ENCODE measurements at regions not wholly inside any gene's neighbourhood (a gene's known extent, or its start where the extent isn't known, plus 50 kb on each side); places are given as distances from the start of the nearest gene placed in this dataset.

GRCh38 chr21:17044696-17045095 is 468.1 kb upstream of the CXADR start:
- Mint-ChIP-seq H3K4me3 (no peak overlapping the region), H3K36me3 (ENCODE audit: low read depth) (no peaks in the 10 kb centered on the region), H3K9me3 (peaks cover 27% of the 10 kb centered on the region), H3K4me1 (ENCODE audit: low read depth) (no peaks in the 10 kb centered on the region), H3K27ac (no peak overlapping the region), H3K27me3 (ENCODE audit: insufficient read depth) (no peaks in the 10 kb centered on the region)
- DNase-seq (ENCODE audit: low spot score): no peak
- intact Hi-C loops (cut with micrococcal nuclease): no loop called here

DNA sequence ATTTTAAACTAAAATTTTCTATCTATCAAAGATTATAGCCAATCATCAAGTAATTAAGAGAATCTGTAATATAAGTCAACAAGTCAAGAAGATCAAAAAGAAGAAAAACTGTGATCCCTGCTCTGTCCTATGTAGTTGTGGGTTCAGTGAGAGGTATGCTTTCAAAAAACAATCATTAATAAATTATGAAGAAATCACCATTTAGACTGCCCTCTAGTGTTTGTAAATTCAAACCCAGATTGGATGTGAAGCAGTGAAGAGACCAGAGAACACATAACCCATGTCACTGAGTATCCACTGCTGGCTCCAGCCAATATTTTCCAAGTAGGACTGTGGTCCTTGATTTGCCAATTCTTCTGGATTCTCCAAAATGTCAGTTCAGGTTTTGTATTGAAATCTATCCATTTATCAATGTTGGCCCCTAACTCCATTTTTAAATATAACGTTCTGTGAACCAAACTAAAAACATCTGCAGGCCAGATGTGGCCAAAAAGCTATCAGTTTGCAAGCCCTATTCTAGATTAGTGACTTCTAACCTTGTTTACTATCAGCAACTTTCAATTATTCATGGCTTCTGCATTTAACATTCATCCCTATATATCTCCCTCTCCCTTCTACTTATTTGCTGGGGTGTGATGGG is 467.5 kb upstream of the CXADR start:
- no peak overlapping the region for H3K27ac Mint-ChIP-seq
- no peaks in the 10 kb centered on the region for H3K27me3 Mint-ChIP-seq (ENCODE audit: insufficient read depth)
- intact Hi-C loops (cut with micrococcal nuclease): no loop called here
- H3K9me3 Mint-ChIP-seq: peaks cover 27% of the 10 kb centered on the region
- H3K4me1 Mint-ChIP-seq (ENCODE audit: low read depth): no peaks in the 10 kb centered on the region
- no peaks in the 10 kb centered on the region for H3K36me3 Mint-ChIP-seq (ENCODE audit: low read depth)
- no peak overlapping the region for H3K4me3 Mint-ChIP-seq
- DNase-seq (ENCODE audit: low spot score): no peak

DNA sequence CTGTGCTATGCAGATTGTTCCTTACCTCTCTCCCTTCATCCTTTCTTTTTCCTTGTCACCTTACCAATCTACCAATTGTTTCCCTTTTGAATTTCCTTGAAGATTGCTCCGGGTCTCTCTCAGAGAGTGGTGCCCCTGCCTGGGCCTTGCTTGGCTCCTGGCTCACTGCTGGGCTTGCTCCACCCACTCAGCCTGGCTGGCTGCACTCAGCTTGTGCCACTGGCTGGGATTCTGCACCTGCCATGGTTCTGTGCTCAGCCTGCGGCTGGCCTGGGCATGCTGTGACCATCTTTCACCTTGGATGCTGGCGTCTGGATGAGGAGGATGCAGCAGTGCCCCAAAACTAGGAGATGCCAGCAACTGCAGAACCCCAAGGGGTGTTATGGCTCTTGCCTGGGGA is 463.9 kb upstream of the CXADR start:
- H3K36me3 Mint-ChIP-seq (ENCODE audit: low read depth): no peaks in the 10 kb centered on the region
- no peak for DNase-seq (ENCODE audit: low spot score)
- no peaks in the 10 kb centered on the region for H3K27me3 Mint-ChIP-seq (ENCODE audit: insufficient read depth)
- no peaks in the 10 kb centered on the region for H3K4me1 Mint-ChIP-seq (ENCODE audit: low read depth)
- H3K4me3 Mint-ChIP-seq: no peak overlapping the region
- H3K27ac Mint-ChIP-seq: no peak overlapping the region
- H3K9me3 Mint-ChIP-seq: peaks cover 10% of the 10 kb centered on the region
- intact Hi-C loops (cut with micrococcal nuclease): no loop called here

DNA sequence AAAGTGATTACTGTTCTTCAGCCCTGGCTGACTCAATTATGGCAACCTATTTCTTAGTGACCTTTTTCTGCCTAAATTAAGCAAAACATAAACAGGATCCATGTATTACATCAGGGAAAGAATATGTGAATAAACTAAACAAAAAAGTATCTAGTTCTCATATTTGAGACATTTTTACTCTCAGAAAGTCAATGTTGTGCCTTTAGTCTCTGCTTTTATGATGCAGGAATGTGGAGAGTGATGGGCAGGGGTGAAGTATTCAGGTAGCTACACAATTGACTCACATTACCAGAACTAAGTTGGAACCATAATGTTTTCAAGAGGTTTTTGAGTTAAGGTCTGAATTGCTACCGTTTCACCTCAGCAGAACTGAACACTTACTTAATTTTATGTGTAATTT is 462.7 kb upstream of the CXADR start:
- no peak overlapping the region for H3K27ac Mint-ChIP-seq
- H3K36me3 Mint-ChIP-seq (ENCODE audit: low read depth): no peaks in the 10 kb centered on the region
- H3K4me1 Mint-ChIP-seq (ENCODE audit: low read depth): no peaks in the 10 kb centered on the region
- intact Hi-C loops (cut with micrococcal nuclease): no loop called here
- no peak overlapping the region for H3K4me3 Mint-ChIP-seq
- DNase-seq (ENCODE audit: low spot score): no peak
- peaks cover 13% of the 10 kb centered on the region for H3K9me3 Mint-ChIP-seq
- no peaks in the 10 kb centered on the region for H3K27me3 Mint-ChIP-seq (ENCODE audit: insufficient read depth)

DNA sequence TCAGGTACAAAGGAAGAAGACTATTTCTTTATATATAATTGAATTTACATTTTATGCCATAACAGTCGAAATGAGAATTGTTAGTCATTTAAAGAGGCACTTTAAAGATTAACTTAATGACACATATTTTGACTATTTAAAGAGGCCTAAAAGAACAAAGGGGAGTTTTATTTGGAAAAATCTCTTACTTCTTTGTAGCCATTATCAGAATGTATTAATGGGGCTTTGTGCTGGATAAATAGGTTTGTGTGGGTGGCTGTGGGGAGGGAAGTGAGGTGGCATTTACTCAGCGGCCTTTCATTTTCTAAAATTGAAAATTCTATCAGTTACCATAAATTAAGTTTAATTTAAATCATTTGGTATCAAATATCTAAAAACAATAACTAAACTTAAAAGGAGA is 462.2 kb upstream of the CXADR start:
- Mint-ChIP-seq H3K36me3 (ENCODE audit: low read depth) (no peaks in the 10 kb centered on the region), H3K4me3 (no peak overlapping the region), H3K4me1 (ENCODE audit: low read depth) (no peaks in the 10 kb centered on the region), H3K9me3 (peaks cover 16% of the 10 kb centered on the region), H3K27me3 (ENCODE audit: insufficient read depth) (no peaks in the 10 kb centered on the region), H3K27ac (no peak overlapping the region)
- DNase-seq (ENCODE audit: low spot score): no peak
- intact Hi-C loops (cut with micrococcal nuclease): no loop called here

GRCh38 chr21:17051054-17051453 is 461.8 kb upstream of the CXADR start:
- no peak overlapping the region for H3K4me3 Mint-ChIP-seq
- intact Hi-C loops (cut with micrococcal nuclease): no loop called here
- H3K4me1 Mint-ChIP-seq (ENCODE audit: low read depth): no peaks in the 10 kb centered on the region
- peaks cover 16% of the 10 kb centered on the region for H3K9me3 Mint-ChIP-seq
- no peak overlapping the region for H3K27ac Mint-ChIP-seq
- H3K36me3 Mint-ChIP-seq (ENCODE audit: low read depth): no peaks in the 10 kb centered on the region
- no peaks in the 10 kb centered on the region for H3K27me3 Mint-ChIP-seq (ENCODE audit: insufficient read depth)
- no peak for DNase-seq (ENCODE audit: low spot score)

- no peaks in the 10 kb centered on the region for H3K27me3 Mint-ChIP-seq (ENCODE audit: insufficient read depth)
- no peaks in the 10 kb centered on the region for H3K36me3 Mint-ChIP-seq (ENCODE audit: low read depth)
- DNase-seq (ENCODE audit: low spot score): no peak
- no peaks in the 10 kb centered on the region for H3K4me1 Mint-ChIP-seq (ENCODE audit: low read depth)
- H3K9me3 Mint-ChIP-seq: peaks cover 15% of the 10 kb centered on the region
- intact Hi-C loops (cut with micrococcal nuclease): no loop called here
- H3K4me3 Mint-ChIP-seq: no peak overlapping the region
- no peak overlapping the region for H3K27ac Mint-ChIP-seq
These were observed 459.5 kb upstream of the CXADR start for GRCh38 chr21:17053321-17053720.

DNA sequence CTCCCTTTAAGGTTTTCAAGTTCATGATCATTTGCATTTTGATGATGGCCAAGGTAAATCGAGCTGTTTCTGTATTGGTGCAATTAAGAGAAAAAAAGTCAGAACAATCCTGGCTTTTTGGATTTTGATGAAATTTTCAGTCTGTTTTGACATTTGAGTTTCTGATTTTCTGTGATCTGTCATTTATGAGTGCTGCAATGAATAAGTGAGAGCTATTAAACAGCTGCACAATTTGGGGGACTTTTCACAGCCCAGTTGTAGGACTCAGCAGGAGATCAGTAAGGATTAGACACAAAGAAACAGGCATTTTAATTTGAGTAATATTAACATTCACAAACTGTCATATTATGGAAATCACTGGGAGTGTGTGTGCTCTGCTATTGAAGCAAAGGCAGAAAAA is 452.9 kb upstream of the CXADR start:
- peaks cover 33% of the 10 kb centered on the region for H3K9me3 Mint-ChIP-seq
- H3K4me3 Mint-ChIP-seq: no peak overlapping the region
- no peaks in the 10 kb centered on the region for H3K36me3 Mint-ChIP-seq (ENCODE audit: low read depth)
- no peaks in the 10 kb centered on the region for H3K4me1 Mint-ChIP-seq (ENCODE audit: low read depth)
- DNase-seq (ENCODE audit: low spot score): no peak
- H3K27ac Mint-ChIP-seq: no peak overlapping the region
- no peaks in the 10 kb centered on the region for H3K27me3 Mint-ChIP-seq (ENCODE audit: insufficient read depth)
- intact Hi-C loops (cut with micrococcal nuclease): no loop called here

GRCh38 chr21:17066006-17066405 is 446.8 kb upstream of the CXADR start:
- H3K9me3 Mint-ChIP-seq: peaks cover 24% of the 10 kb centered on the region
- H3K4me3 Mint-ChIP-seq: no peak overlapping the region
- H3K27me3 Mint-ChIP-seq (ENCODE audit: insufficient read depth): no peaks in the 10 kb centered on the region
- no peak overlapping the region for H3K27ac Mint-ChIP-seq
- intact Hi-C loops (cut with micrococcal nuclease): no loop called here
- no peaks in the 10 kb centered on the region for H3K36me3 Mint-ChIP-seq (ENCODE audit: low read depth)
- H3K4me1 Mint-ChIP-seq (ENCODE audit: low read depth): no peaks in the 10 kb centered on the region
- DNase-seq (ENCODE audit: low spot score): no peak

GRCh38 chr21:17071093-17071492 is 441.8 kb upstream of the CXADR start:
- intact Hi-C loops (cut with micrococcal nuclease): no loop called here

DNA sequence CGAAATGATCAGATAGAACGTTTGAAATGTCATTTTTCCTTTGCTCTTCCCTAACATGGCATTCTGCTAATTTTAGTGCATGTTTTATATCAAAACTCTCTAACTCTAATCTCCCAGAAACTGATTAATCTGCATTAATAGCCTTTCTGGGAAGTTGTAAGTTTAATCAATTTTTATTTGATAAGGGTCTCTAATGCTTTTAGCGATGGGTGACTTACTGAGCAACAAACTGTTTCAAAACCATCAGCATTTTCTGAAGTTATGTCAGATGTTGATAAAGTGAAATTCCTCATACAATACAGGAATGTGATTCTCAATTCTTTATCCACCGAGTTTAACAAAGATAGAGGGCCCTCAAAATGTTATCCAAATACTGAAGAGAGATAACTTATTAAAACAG is 431.6 kb upstream of the CXADR start:
- intact Hi-C loops (cut with micrococcal nuclease): no loop called here
- no peaks in the 10 kb centered on the region for H3K4me1 Mint-ChIP-seq (ENCODE audit: low read depth)

More at GRCh38 chr21:17071093-17071492, 441.8 kb upstream of the CXADR start:
- Mint-ChIP-seq H3K9me3 (peaks cover 24% of the 10 kb centered on the region), H3K27me3 (ENCODE audit: insufficient read depth) (no peaks in the 10 kb centered on the region), H3K36me3 (ENCODE audit: low read depth) (no peaks in the 10 kb centered on the region), H3K4me3 (no peak overlapping the region), H3K4me1 (ENCODE audit: low read depth) (no peaks in the 10 kb centered on the region), H3K27ac (no peak overlapping the region)
- no peak for DNase-seq (ENCODE audit: low spot score)

DNA sequence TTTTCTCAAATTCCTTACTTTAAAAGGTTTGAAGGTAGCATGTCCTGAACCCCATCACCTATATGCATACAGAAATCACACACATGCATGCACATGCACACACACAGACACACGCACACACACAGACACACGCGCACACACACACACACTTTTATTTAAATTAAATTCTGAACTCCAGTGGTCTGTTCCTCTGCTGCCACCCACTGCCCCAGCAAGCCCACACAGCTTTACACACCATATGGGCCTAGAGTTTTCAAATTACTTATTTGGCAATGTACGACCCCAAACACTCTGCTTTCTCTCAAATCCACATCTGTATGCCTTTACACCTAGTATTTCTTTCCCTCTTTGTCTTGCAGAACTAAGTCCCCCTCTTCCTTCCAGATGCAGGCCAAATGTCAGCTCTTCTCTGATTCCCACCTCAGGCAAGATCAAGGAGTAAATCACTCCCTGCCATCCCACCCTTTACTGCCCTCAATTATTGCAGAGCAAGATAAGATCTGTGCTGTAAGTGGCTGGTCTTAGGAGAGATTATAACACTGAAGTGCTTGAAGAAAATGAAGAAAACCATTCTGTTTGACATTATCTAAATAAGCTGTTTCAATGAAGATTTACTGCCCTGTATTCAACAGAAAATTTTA is 429.9 kb upstream of the CXADR start:
- H3K4me1 Mint-ChIP-seq (ENCODE audit: low read depth): no peaks in the 10 kb centered on the region
- peaks cover 7% of the 10 kb centered on the region for H3K9me3 Mint-ChIP-seq
- H3K4me3 Mint-ChIP-seq: no peak overlapping the region
- intact Hi-C loops (cut with micrococcal nuclease): no loop called here
- H3K27ac Mint-ChIP-seq: no peak overlapping the region
- DNase-seq (ENCODE audit: low spot score): no peak
- H3K36me3 Mint-ChIP-seq (ENCODE audit: low read depth): no peaks in the 10 kb centered on the region
- H3K27me3 Mint-ChIP-seq (ENCODE audit: insufficient read depth): no peaks in the 10 kb centered on the region

More for the DNA sequence above, 431.6 kb upstream of the CXADR start:
- peaks cover 4% of the 10 kb centered on the region for H3K9me3 Mint-ChIP-seq
- no peaks in the 10 kb centered on the region for H3K27me3 Mint-ChIP-seq (ENCODE audit: insufficient read depth)
- no peaks in the 10 kb centered on the region for H3K36me3 Mint-ChIP-seq (ENCODE audit: low read depth)
- no peak overlapping the region for H3K4me3 Mint-ChIP-seq
- DNase-seq (ENCODE audit: low spot score): no peak
- H3K27ac Mint-ChIP-seq: no peak overlapping the region

DNA sequence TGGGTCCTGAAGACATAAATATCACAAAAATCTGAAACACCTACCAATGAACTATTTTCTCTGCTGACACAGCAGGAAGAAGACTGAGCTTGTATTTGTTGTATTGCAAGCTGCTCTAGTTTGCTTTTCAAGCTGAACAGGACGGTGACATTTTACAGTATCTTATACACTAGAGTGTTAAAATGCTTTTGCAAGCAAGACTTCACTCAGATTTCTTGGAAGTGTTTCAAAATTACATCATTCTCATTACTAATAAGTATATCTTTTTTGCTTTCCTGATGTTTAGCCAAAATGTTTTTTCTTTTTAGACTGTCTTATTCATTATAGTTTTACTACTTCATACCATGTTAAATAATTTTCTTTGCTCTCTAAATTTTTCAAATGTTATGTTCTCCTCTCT is 427.1 kb upstream of the CXADR start:
- intact Hi-C loops (cut with micrococcal nuclease): no loop called here

GRCh38 chr21:17088500-17088899 is 424.3 kb upstream of the CXADR start:
- intact Hi-C loops (cut with micrococcal nuclease): no loop called here

More for the DNA sequence above, 427.1 kb upstream of the CXADR start:
- Mint-ChIP-seq H3K27ac (no peak overlapping the region), H3K4me1 (ENCODE audit: low read depth) (no peaks in the 10 kb centered on the region), H3K36me3 (ENCODE audit: low read depth) (no peaks in the 10 kb centered on the region), H3K9me3 (peaks cover 18% of the 10 kb centered on the region), H3K4me3 (no peak overlapping the region), H3K27me3 (ENCODE audit: insufficient read depth) (no peaks in the 10 kb centered on the region)
- DNase-seq (ENCODE audit: low spot score): no peak

More at GRCh38 chr21:17088500-17088899, 424.3 kb upstream of the CXADR start:
- Mint-ChIP-seq H3K4me1 (ENCODE audit: low read depth) (no peaks in the 10 kb centered on the region), H3K4me3 (no peak overlapping the region), H3K27me3 (ENCODE audit: insufficient read depth) (no peaks in the 10 kb centered on the region), H3K27ac (no peak overlapping the region), H3K36me3 (ENCODE audit: low read depth) (no peaks in the 10 kb centered on the region), H3K9me3 (peaks cover 15% of the 10 kb centered on the region)
- no peak for DNase-seq (ENCODE audit: low spot score)

All from activated T-helper 1 cell treated with anti-CD3 and anti-CD28 coated beads, Interleukin-12 subunit alpha, Interleukin-12 subunit beta, Interleukin-2, Interleukin-4 antibody, amounts not matched to agents 30 ng/mL and 10 ng/mL and 1 ng/mL, durations not matched to agents 14 hours and 24 hours and 36 hours (primary cell).